CD4-positive, alpha-beta T cell treated with Interferon alpha-2 for 1 hour (primary cell): ENCODE measurements at regions not wholly inside any gene's neighbourhood (a gene's known extent, or its start where the extent isn't known, plus 50 kb on each side); places are given as distances from the start of the nearest gene placed in this dataset.
A peak's percentile ranks its signal among the peaks of the same experiment; 100 is the strongest.
"Not testable (repeated sequence)": the region's sequence is repeated elsewhere in the genome, so short reads cannot be mapped to it uniquely, and the experiment has no call there.

Source experiments
- DNase-seq, 2 donors: peaks; one replicate each; pipeline ENCODE4 v3.0.0-alpha.2; 2020 to 2022

GRCh38 chr13:39803156-39803555 lies 147.7 kb downstream of the COG6 start:
- no peak for DNase-seq

- no peak for DNase-seq
Observed at GRCh38 chr13:39803851-39804250, 148.4 kb downstream of the COG6 start.

GRCh38 chr13:39804332-39805210 lies 149.1 kb downstream of the COG6 start:
- DNase-seq, result no peak

- no peak for DNase-seq
Observed at GRCh38 chr13:39809466-39809865, 154.0 kb downstream of the COG6 start.

GRCh38 chr13:39810091-39810877 lies 154.8 kb downstream of the COG6 start:
- no peak for DNase-seq

GRCh38 chr13:39811051-39811450 lies 155.6 kb downstream of the COG6 start:
- DNase-seq, result no peak

- DNase-seq, result no peak
Observed at GRCh38 chr13:39811696-39812095, 156.2 kb downstream of the COG6 start.

- no peak for DNase-seq
Observed at GRCh38 chr13:39815345-39816111, 160.1 kb downstream of the COG6 start.

GRCh38 chr13:39816936-39817335 lies 161.5 kb downstream of the COG6 start:
- DNase-seq, result no peak

- DNase-seq, result no peak
Observed at GRCh38 chr13:39818953-39819352, 163.5 kb downstream of the COG6 start.

- DNase-seq, result no peak
Observed at GRCh38 chr13:39820606-39821005, 165.1 kb downstream of the COG6 start.

- DNase-seq, result no peak
Observed at GRCh38 chr13:39821977-39822376, 166.5 kb downstream of the COG6 start.

- DNase-seq, result no peak
Observed at GRCh38 chr13:39822437-39822836, 167.0 kb downstream of the COG6 start.

GRCh38 chr13:39823063-39823713 lies 167.7 kb downstream of the COG6 start:
- DNase-seq, result peak in 1 of 2 donors; percentile 2

GRCh38 chr13:39825886-39826285 lies 170.4 kb downstream of the COG6 start:
- no peak for DNase-seq

GRCh38 chr13:39835253-39835652 lies 179.8 kb downstream of the COG6 start:
- no peak for DNase-seq

- no peak for DNase-seq
Observed at GRCh38 chr13:39836038-39836437, 180.6 kb downstream of the COG6 start.

GRCh38 chr13:39837866-39838265 lies 182.4 kb downstream of the COG6 start:
- not testable (repeated sequence) for DNase-seq

GRCh38 chr13:39840201-39840600 lies 184.7 kb downstream of the COG6 start:
- DNase-seq, result no peak

- DNase-seq, result no peak
Observed at GRCh38 chr13:39847336-39847735, 191.9 kb downstream of the COG6 start.

- no peak for DNase-seq
Observed at GRCh38 chr13:39855236-39855635, 199.8 kb downstream of the COG6 start.

GRCh38 chr13:39856714-39857113 lies 201.3 kb downstream of the COG6 start:
- no peak for DNase-seq

- DNase-seq, result no peak
Observed at GRCh38 chr13:39858794-39859193, 203.3 kb downstream of the COG6 start.
